ENCODE measurements at regions not wholly inside any gene's neighbourhood (a gene's known extent, or its start where the extent isn't known, plus 50 kb on each side); places are given as distances from the start of the nearest gene placed in this dataset.
"Not testable (repeated sequence)": the region's sequence is repeated elsewhere in the genome, so short reads cannot be mapped to it uniquely, and the experiment has no call there.

- not testable (repeated sequence) for TF ChIP-seq CTCF (IDR thresholded peaks at IDR 0.05; ENCODE audit: low read length); EZH2 (optimal IDR thresholded peaks at IDR 0.05; ENCODE audit: low read depth, low read length); EZH2phosphoT487 (IDR thresholded peaks at IDR 0.05; ENCODE audit: low read length)
Observed at GRCh38 chr11:50330723-50331122, 298.0 kb downstream of the OR4C45 start.

All from MM.1S (cell line).